H1 (cell line): ENCODE measurements at regions not wholly inside any gene's neighbourhood (a gene's known extent, or its start where the extent isn't known, plus 50 kb on each side); places are given as distances from the start of the nearest gene placed in this dataset.

Experiments
- CTCF ChIA-PET: fragments of 300-600 bp; sonication (Branson Sonifier 250); formaldehyde crosslinking; loops from one replicate; lab custom pipeline; 2021; ENCODE audit not compliant: partially characterized antibody; lab: Charles Lee
- POLR2A ChIA-PET: fragments of 300-600 bp; sonication (Branson Sonifier 250); formaldehyde crosslinking; loops from one replicate; lab custom pipeline; 2021; ENCODE audit warnings: inconsistent platforms; ENCODE audit not compliant: partially characterized antibody; lab: Charles Lee
- DNase-seq, 2 experiments: peaks; one replicate each; pipeline versions ENCODE4 v3.0.0 to v3.0.0-alpha.2; 2010 to 2022; ENCODE audit warnings: low spot score in 2 of 2, low read depth in 1 of 2, mixed read lengths in 1 of 2
- FAIRE-seq: peaks from 2 replicates; lab custom pipeline; 2011; peaks lifted over from hg19 to GRCh38; lab: Jason Lieb, UNC
- H2AFZ ChIP-seq: 2 replicates; pipeline ENCODE4 v1.8.1; 2012; ENCODE audit warnings: low read length, inconsistent platforms
- H2AK5ac ChIP-seq: 2 replicates; pipeline ENCODE4 v1.6.1; 2013; ENCODE audit warnings: low read depth, low read length
- H2BK120ac ChIP-seq: replicated peaks from 2 replicates; pipeline ENCODE3; 2013; ENCODE audit warnings: low read depth, low read length, inconsistent platforms
- H2BK12ac ChIP-seq: 2 replicates; pipeline ENCODE4 v1.6.1; 2013; ENCODE audit warnings: low read depth, low read length
- H2BK15ac ChIP-seq: 2 replicates; pipeline ENCODE4 v1.6.1; 2013; ENCODE audit warnings: low read length
- H2BK20ac ChIP-seq: 2 replicates; pipeline ENCODE4 v1.6.1; 2013; ENCODE audit warnings: low read length
- H2BK5ac ChIP-seq: 2 replicates; pipeline ENCODE4 v1.6.1; 2013; ENCODE audit warnings: low read depth, low read length
- H3K14ac ChIP-seq: 2 replicates; pipeline ENCODE4 v1.6.1; 2013; ENCODE audit warnings: inconsistent platforms; ENCODE audit not compliant: insufficient read length
- H3K18ac ChIP-seq: 2 replicates; pipeline ENCODE4 v1.6.1; 2013; ENCODE audit warnings: low read length; ENCODE audit errors: extremely low read depth
- H3K23ac ChIP-seq: 2 replicates; pipeline ENCODE4 v1.6.1; 2013; ENCODE audit warnings: inconsistent platforms; ENCODE audit not compliant: insufficient read length
- H3K23me2 ChIP-seq: 2 replicates; pipeline ENCODE4 v1.6.1; 2013; ENCODE audit warnings: low read depth, low read length
- H3K27ac ChIP-seq: 2 replicates; pipeline ENCODE4 v1.6.1; 2011; ENCODE audit warnings: low read depth, low read length, inconsistent platforms
- H3K27me3 ChIP-seq, 4 experiments: replicated peaks in 1 of 4; 1 replicate in 1 of 4; 2 replicates in 3 of 4; pipeline versions ENCODE4 v1.6.1 to v1.8.1; 2011 to 2013; ENCODE audit warnings: low read length in 3 of 4, mild to moderate bottlenecking in 3 of 4, inconsistent platforms in 2 of 4, mixed read lengths in 2 of 4, moderate library complexity in 1 of 4; ENCODE audit not compliant: control insufficient read depth in 3 of 4, insufficient read depth in 3 of 4; ENCODE audit errors: extremely low read depth in 1 of 4
- H3K36me3 ChIP-seq, 4 experiments: 2 replicates each; pipeline versions ENCODE4 v1.6.1 to v1.8.1; 2011 to 2013; ENCODE audit warnings: mild to moderate bottlenecking in 4 of 4, low read length in 3 of 4, moderate library complexity in 2 of 4, control low read depth in 1 of 4, inconsistent platforms in 1 of 4; ENCODE audit not compliant: insufficient read depth in 4 of 4, control insufficient read depth in 2 of 4
- H3K4ac ChIP-seq: replicated peaks from 2 replicates; pipeline ENCODE3; 2013; ENCODE audit warnings: low read length, low read depth, mixed read lengths, inconsistent platforms; ENCODE audit not compliant: insufficient read length
- H3K4me1 ChIP-seq, 4 experiments: replicated peaks in 1 of 4; 1 replicate in 1 of 4; 2 replicates in 3 of 4; pipeline versions ENCODE4 v1.6.1 to v1.8.1; 2011 to 2013; ENCODE audit warnings: low read length in 3 of 4, inconsistent platforms in 2 of 4, mixed read lengths in 1 of 4; ENCODE audit not compliant: insufficient read depth in 4 of 4, control insufficient read depth in 3 of 4
- H3K4me2 ChIP-seq, 2 experiments: 2 replicates each; pipeline versions ENCODE4 v1.6.1 to v1.8.1; 2011 to 2013; ENCODE audit warnings: low read depth in 2 of 2, low read length in 2 of 2, control low read depth in 1 of 2, inconsistent platforms in 1 of 2, mild to moderate bottlenecking in 1 of 2; ENCODE audit not compliant: insufficient read depth in 1 of 2
- H3K4me3 ChIP-seq, 4 experiments: fragments of 200-600, 300-600 bp in 1 of 4; sonication (generic), shearing (Covaris generic), sonication (Bioruptor Twin) in 1 of 4; 2 replicates each; pipeline versions ENCODE4 v1.5.1 to v1.8.1; 2011 to 2016; ENCODE audit warnings: low read length in 4 of 4, low read depth in 3 of 4, control low read depth in 2 of 4, inconsistent platforms in 2 of 4, mild to moderate bottlenecking in 2 of 4, mixed read lengths in 1 of 4, moderate library complexity in 1 of 4; ENCODE audit not compliant: insufficient read depth in 2 of 4; ENCODE audit errors: extremely low read depth in 1 of 4
- H3K56ac ChIP-seq: replicated peaks from 2 replicates; pipeline ENCODE3; 2013; ENCODE audit warnings: low read depth, mild to moderate bottlenecking, mixed read lengths, low read length, inconsistent platforms; ENCODE audit not compliant: insufficient read length
- H3K79me1 ChIP-seq: 2 replicates; pipeline ENCODE4 v1.6.1; 2013; ENCODE audit warnings: low read depth, low read length, control low read depth
- H3K79me2 ChIP-seq, 2 experiments: 2 replicates each; pipeline versions ENCODE4 v1.6.1 to v1.8.1; 2012 to 2013; ENCODE audit warnings: low read length in 2 of 2, mild to moderate bottlenecking in 2 of 2, inconsistent platforms in 1 of 2; ENCODE audit not compliant: insufficient read depth in 2 of 2, control insufficient read depth in 1 of 2
- H3K9ac ChIP-seq, 4 experiments: replicated peaks in 1 of 4; 1 replicate in 1 of 4; 2 replicates in 3 of 4; pipeline versions ENCODE4 v1.6.1 to v1.8.1; 2011 to 2013; ENCODE audit warnings: low read depth in 3 of 4, low read length in 3 of 4, control low read depth in 2 of 4, mild to moderate bottlenecking in 2 of 4, moderate library complexity in 2 of 4, inconsistent platforms in 1 of 4; ENCODE audit errors: extremely low read depth in 1 of 4
- H3K9me3 ChIP-seq, 2 experiments: 2 replicates each; pipeline versions ENCODE4 v1.6.1 to v1.8.1; 2012 to 2013; ENCODE audit warnings: mild to moderate bottlenecking in 2 of 2, moderate library complexity in 2 of 2, control low read depth in 1 of 2, inconsistent platforms in 1 of 2, low read depth in 1 of 2, low read length in 1 of 2, mixed read lengths in 1 of 2; ENCODE audit not compliant: insufficient read depth in 2 of 2
- H4K20me1 ChIP-seq, 2 experiments: replicated peaks in 1 of 2; 2 replicates each; pipeline versions ENCODE3 to v1.8.1; 2011 to 2013; ENCODE audit warnings: inconsistent platforms in 2 of 2, low read length in 2 of 2, mild to moderate bottlenecking in 1 of 2; ENCODE audit not compliant: insufficient read depth in 2 of 2, control insufficient read depth in 1 of 2
- H4K5ac ChIP-seq: 2 replicates; pipeline ENCODE4 v1.6.1; 2013; ENCODE audit warnings: low read length, low read depth, mixed read lengths, inconsistent platforms; ENCODE audit not compliant: insufficient read length
- H4K8ac ChIP-seq: 2 replicates; pipeline ENCODE4 v1.8.0; 2013; ENCODE audit warnings: mild to moderate bottlenecking, moderate library complexity, low read length, inconsistent platforms; ENCODE audit not compliant: insufficient read depth; ENCODE audit errors: extremely low read depth
- H4K91ac ChIP-seq: replicated peaks from 2 replicates; pipeline ENCODE3; 2013; ENCODE audit warnings: low read length, mixed read lengths, inconsistent platforms; ENCODE audit not compliant: insufficient read length
- BCL11A ChIP-seq, 2 experiments: IDR thresholded peaks; one replicate each; pipeline ENCODE4 v1.6.1; 2011; ENCODE audit warnings: low read depth in 2 of 2, low read length in 2 of 2, mild to moderate bottlenecking in 2 of 2
- GTF2F1 ChIP-seq: IDR thresholded peaks from 2 replicates; pipeline ENCODE4 v1.6.1; 2012; ENCODE audit warnings: low read depth, low read length, improper control_type of control experiment, borderline replicate concordance
- HDAC2 ChIP-seq, 2 experiments: fragments of 300-600 bp in 1 of 2; sonication (generic) in 1 of 2; IDR thresholded peaks; 2 replicates each; pipeline ENCODE4 v1.6.1; 2011 to 2012; ENCODE audit warnings: low read depth in 2 of 2, low read length in 2 of 2, mild to moderate bottlenecking in 2 of 2, moderate library complexity in 2 of 2, borderline replicate concordance in 1 of 2, inconsistent platforms in 1 of 2
- RFX5 ChIP-seq: IDR thresholded peaks from 2 replicates; pipeline ENCODE4 v1.6.1; 2011; ENCODE audit warnings: low read depth, low read length, improper control_type of control experiment, borderline replicate concordance
- RXRA ChIP-seq: IDR thresholded peaks from 2 replicates; pipeline ENCODE4 v1.6.1; 2011; ENCODE audit warnings: low read depth, mild to moderate bottlenecking, low read length, moderate library complexity; ENCODE audit not compliant: insufficient read depth
- SP2 ChIP-seq: IDR thresholded peaks from 2 replicates; pipeline ENCODE4 v1.6.1; 2012; ENCODE audit warnings: mild to moderate bottlenecking, low read length, inconsistent platforms
- TAF1 ChIP-seq: IDR thresholded peaks from 2 replicates; pipeline ENCODE4 v1.6.1; 2011; ENCODE audit warnings: mild to moderate bottlenecking, low read depth, low read length
- ZNF274 ChIP-seq: IDR thresholded peaks from 2 replicates; pipeline ENCODE4 v1.7.0; 2012; ENCODE audit warnings: low read length, borderline replicate concordance; ENCODE audit errors: extremely low read depth
- WGBS, 2 experiments: shearing (Covaris generic) in 1 of 2; methylation state at CpG; one replicate each; pipeline versions ENCODE4 v1.1.6 to v1.1.7; 2013 to 2015; ENCODE audit warnings: low lambda C conversion rate in 2 of 2, mixed read lengths in 2 of 2, inconsistent platforms in 1 of 2, low coverage in 1 of 2, missing lambda C conversion rate in 1 of 2; ENCODE audit not compliant: insufficient replicate concordance in 2 of 2, insufficient coverage in 1 of 2, insufficient read length in 1 of 2; ENCODE audit errors: extremely low coverage in 1 of 2, missing lambda C conversion rate in 1 of 2; 5-methylcytosine and 5-hydroxymethylcytosine counted together
- TF ChIP-seq, protein P1 (sequence below): IDR thresholded peaks from 2 replicates; pipeline ENCODE4 v1.6.1; 2012; ENCODE audit warnings: inconsistent platforms
- TF ChIP-seq, protein P2 (sequence below): IDR thresholded peaks from 2 replicates; pipeline ENCODE4 v1.6.1; 2012; ENCODE audit warnings: low read length, inconsistent platforms

DNA sequence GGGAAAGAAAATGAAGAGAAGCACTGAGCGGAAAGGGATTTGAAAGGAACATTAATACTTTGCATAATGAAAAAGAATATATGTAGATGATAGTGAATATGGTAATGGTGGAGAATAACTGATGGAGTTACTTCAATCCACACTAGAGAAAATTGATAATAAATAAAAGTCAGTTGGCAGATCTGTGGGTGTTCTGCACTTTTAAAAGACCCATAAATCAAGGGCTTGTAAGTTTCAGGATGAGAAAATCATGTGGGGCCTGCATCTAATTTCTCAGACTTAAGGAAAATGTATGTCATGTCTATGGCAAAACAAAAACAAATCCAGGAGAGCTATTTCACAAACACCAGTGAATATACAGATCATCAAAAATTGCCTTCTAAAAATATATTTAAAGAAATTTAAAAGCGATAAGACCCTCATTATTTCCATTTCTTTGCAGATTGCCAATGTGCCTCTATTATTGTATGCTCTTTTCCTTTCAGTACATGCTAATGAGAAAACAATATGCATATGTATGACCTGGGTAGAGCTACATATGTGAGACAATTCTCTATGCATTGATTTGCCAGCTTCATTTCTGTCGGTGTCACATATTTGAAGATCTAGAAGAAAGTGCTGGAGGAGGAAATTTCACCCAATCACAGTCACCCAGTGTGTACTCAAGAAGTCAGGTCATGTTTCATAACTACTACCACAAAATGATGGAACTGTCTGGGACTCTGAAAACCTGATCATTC, 269.9 kb upstream of the PDZRN3 start:
- no peak overlapping the region for H4K91ac ChIP-seq
- no peak overlapping the region for H3K4ac ChIP-seq
- CTCF ChIA-PET, result interaction anchor here (1.3 kb wide), 1 partner anchor 373 kb away, joined by 3 read pairs; no protein-coding TSS in a partner anchor
- H3K14ac ChIP-seq, result no peak overlapping the region
- no peak overlapping the region for H4K5ac ChIP-seq
- no peak overlapping the region for H3K27ac ChIP-seq
- no peaks in the 10 kb centered on the region for H3K36me3 ChIP-seq
- H2AK5ac ChIP-seq, result no peak overlapping the region
- FAIRE-seq (no peak), DNase-seq (no peak)
- no peak overlapping the region for H2AFZ ChIP-seq
- H2BK20ac ChIP-seq, result no peak overlapping the region
- H3K56ac ChIP-seq, result no peak overlapping the region
- no peaks in the 10 kb centered on the region for H3K27me3 ChIP-seq
- POLR2A ChIA-PET, result no interaction called here
- no peak overlapping the region for H3K4me2 ChIP-seq
- no peaks in the 10 kb centered on the region for H3K79me1 ChIP-seq
- H4K20me1 ChIP-seq, result no peaks in the 10 kb centered on the region
- no peak overlapping the region for H3K23ac ChIP-seq
- no peak overlapping the region for H2BK15ac ChIP-seq
- H3K18ac ChIP-seq, result no peak overlapping the region
- no peak overlapping the region for H2BK5ac ChIP-seq
- H3K4me3 ChIP-seq, result no peak overlapping the region
- H3K9me3 ChIP-seq, result no peaks in the 10 kb centered on the region
- no peak overlapping the region for H2BK120ac ChIP-seq
- no peak overlapping the region for H3K9ac ChIP-seq
- no peak overlapping the region for H2BK12ac ChIP-seq
- H3K79me2 ChIP-seq, result no peaks in the 10 kb centered on the region
- H3K4me1 ChIP-seq, result peaks cover 0 to 3% (median 0%) of the 10 kb centered on the region in 4 experiments; a peak in 1 of 7 replicates
- no peaks in the 10 kb centered on the region for H3K23me2 ChIP-seq
- WGBS, 2 experiments, result 94% methylated on average over 3 of the region's 3 CpGs; no CpG with 5 or more reads in 1 of the 2 experiments
- no peak overlapping the region for H4K8ac ChIP-seq
- TF ChIP-seq GTF2F1, result no peak
- TF ChIP-seq BCL11A (IDR thresholded peaks at IDR 0.05; ENCODE audit: low read depth in 2 of 2, low read length in 2 of 2), result no peak
- TF ChIP-seq HDAC2 (IDR thresholded peaks at IDR 0.05; ENCODE audit: borderline replicate concordance in 1 of 2, low read depth in 2 of 2, low read length in 2 of 2), result no peak
- TF ChIP-seq, protein P1, sequence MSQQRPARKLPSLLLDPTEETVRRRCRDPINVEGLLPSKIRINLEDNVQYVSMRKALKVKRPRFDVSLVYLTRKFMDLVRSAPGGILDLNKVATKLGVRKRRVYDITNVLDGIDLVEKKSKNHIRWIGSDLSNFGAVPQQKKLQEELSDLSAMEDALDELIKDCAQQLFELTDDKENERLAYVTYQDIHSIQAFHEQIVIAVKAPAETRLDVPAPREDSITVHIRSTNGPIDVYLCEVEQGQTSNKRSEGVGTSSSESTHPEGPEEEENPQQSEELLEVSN, result no peak
- TF ChIP-seq, protein P2, sequence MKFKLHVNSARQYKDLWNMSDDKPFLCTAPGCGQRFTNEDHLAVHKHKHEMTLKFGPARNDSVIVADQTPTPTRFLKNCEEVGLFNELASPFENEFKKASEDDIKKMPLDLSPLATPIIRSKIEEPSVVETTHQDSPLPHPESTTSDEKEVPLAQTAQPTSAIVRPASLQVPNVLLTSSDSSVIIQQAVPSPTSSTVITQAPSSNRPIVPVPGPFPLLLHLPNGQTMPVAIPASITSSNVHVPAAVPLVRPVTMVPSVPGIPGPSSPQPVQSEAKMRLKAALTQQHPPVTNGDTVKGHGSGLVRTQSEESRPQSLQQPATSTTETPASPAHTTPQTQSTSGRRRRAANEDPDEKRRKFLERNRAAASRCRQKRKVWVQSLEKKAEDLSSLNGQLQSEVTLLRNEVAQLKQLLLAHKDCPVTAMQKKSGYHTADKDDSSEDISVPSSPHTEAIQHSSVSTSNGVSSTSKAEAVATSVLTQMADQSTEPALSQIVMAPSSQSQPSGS, result no peak
- TF ChIP-seq RXRA, result no peak
- TF ChIP-seq SP2, result no peak
- TF ChIP-seq RFX5, result no peak
- no peak for TF ChIP-seq ZNF274
- TF ChIP-seq TAF1, result no peak
